IMR-90 (cell line): ENCODE measurements at regions not wholly inside any gene's neighbourhood (a gene's known extent, or its start where the extent isn't known, plus 50 kb on each side); places are given as distances from the start of the nearest gene placed in this dataset.

Experiments used
- ATAC-seq: fragments of 200-7000 bp; cut with Tn5 transposase; 2 replicates; pipeline ENCODE4 v1.9.1; 2020; ENCODE audit warnings: low read depth, mild to moderate bottlenecking, moderate library complexity
- BruUV-seq: library from RNA; stranded (reverse); fragments of 400-500 nt; replicated peaks from 2 replicates; lab custom pipeline; 2021; lab: Mats Ljungman, UMichigan
- CTCF ChIA-PET: fragments of 300-600 bp; formaldehyde crosslinking; extraction: SDS; loops from one replicate; lab custom pipeline; 2021; ENCODE audit warnings: antibody characterized with exemption; lab: Yijun Ruan, JAX
- POLR2A ChIA-PET: fragments of 300-600 bp; sonication (Branson Sonifier 250); formaldehyde crosslinking; loops from one replicate; lab custom pipeline; 2022; ENCODE audit warnings: antibody characterized with exemption; ENCODE audit not compliant: unreplicated experiment; lab: Charles Lee
- DNase-seq: peaks from one replicate; pipeline ENCODE4 v3.0.0; 2013
- H2AFZ ChIP-seq: replicated peaks from 2 replicates; pipeline ENCODE3; 2013; ENCODE audit warnings: low read length, mild to moderate bottlenecking; ENCODE audit not compliant: poor library complexity
- H2AK5ac ChIP-seq: 2 replicates; pipeline ENCODE4 v1.6.1; 2013; ENCODE audit warnings: low read depth, low read length, inconsistent platforms
- H2AK9ac ChIP-seq: replicated peaks from 2 replicates; pipeline ENCODE3; 2013; ENCODE audit warnings: mild to moderate bottlenecking, low read depth, low read length, moderate library complexity; ENCODE audit not compliant: poor library complexity
- H2BK120ac ChIP-seq: 2 replicates; pipeline ENCODE4 v1.6.1; 2013; ENCODE audit warnings: low read depth, low read length, inconsistent platforms
- H2BK15ac ChIP-seq: 3 replicates; pipeline ENCODE4 v1.6.1; 2013; ENCODE audit warnings: low read depth, low read length, inconsistent platforms
- H2BK20ac ChIP-seq: 2 replicates; pipeline ENCODE4 v1.6.1; 2013; ENCODE audit warnings: low read depth, mild to moderate bottlenecking, inconsistent platforms, low read length, moderate library complexity
- H2BK5ac ChIP-seq: 2 replicates; pipeline ENCODE4 v1.6.1; 2013; ENCODE audit warnings: mild to moderate bottlenecking, low read depth, low read length, inconsistent platforms; ENCODE audit not compliant: poor library complexity, severe bottlenecking
- H3K14ac ChIP-seq: replicated peaks from 2 replicates; pipeline ENCODE4 v1.6.1; 2013; ENCODE audit warnings: low read depth, low read length, inconsistent platforms
- H3K18ac ChIP-seq: 2 replicates; pipeline ENCODE4 v1.6.1; 2013; ENCODE audit warnings: low read depth, low read length, control low read depth
- H3K23ac ChIP-seq: 2 replicates; pipeline ENCODE4 v1.6.1; 2013; ENCODE audit warnings: low read depth, low read length, inconsistent platforms
- H3K27ac ChIP-seq: 2 replicates; pipeline ENCODE4 v1.5.1; 2013; ENCODE audit warnings: mild to moderate bottlenecking, control low read depth, low read length; ENCODE audit not compliant: insufficient read depth
- H3K27me3 ChIP-seq: 2 replicates; pipeline ENCODE4 v1.6.1; 2013; ENCODE audit warnings: low read length; ENCODE audit not compliant: control insufficient read depth, insufficient read depth
- H3K36me3 ChIP-seq: 2 replicates; pipeline ENCODE4 v1.6.1; 2013; ENCODE audit warnings: low read length, mixed read lengths; ENCODE audit not compliant: control insufficient read depth, insufficient read depth
- H3K4ac ChIP-seq: 2 replicates; pipeline ENCODE4 v1.6.1; 2013; ENCODE audit warnings: low read depth, low read length, inconsistent platforms
- H3K4me1 ChIP-seq: 2 replicates; pipeline ENCODE4 v1.6.1; 2013; ENCODE audit warnings: low read length, mixed read lengths; ENCODE audit not compliant: control insufficient read depth, insufficient read depth
- H3K4me2 ChIP-seq: 2 replicates; pipeline ENCODE4 v1.6.1; 2013; ENCODE audit warnings: low read depth, mild to moderate bottlenecking, control low read depth, low read length, moderate library complexity
- H3K4me3 ChIP-seq: 2 replicates; pipeline ENCODE4 v1.5.1; 2013; ENCODE audit warnings: low read depth, mild to moderate bottlenecking, control low read depth, low read length, moderate library complexity; ENCODE audit not compliant: insufficient read depth
- H3K56ac ChIP-seq: 2 replicates; pipeline ENCODE4 v1.6.1; 2013; ENCODE audit warnings: low read length, inconsistent platforms; ENCODE audit not compliant: insufficient read depth; ENCODE audit errors: extremely low read depth
- H3K79me1 ChIP-seq, 2 experiments: 2 replicates each; pipeline ENCODE4 v1.6.1; 2013; ENCODE audit warnings: low read length in 2 of 2, inconsistent platforms in 1 of 2, low read depth in 1 of 2
- H3K9ac ChIP-seq: 2 replicates; pipeline ENCODE4 v1.6.1; 2013; ENCODE audit warnings: low read depth, low read length, control low read depth
- H3K9me1 ChIP-seq: 2 replicates; pipeline ENCODE4 v1.6.1; 2013; ENCODE audit warnings: low read length, inconsistent platforms; ENCODE audit not compliant: insufficient read depth
- H3K9me3 ChIP-seq: 2 replicates; pipeline ENCODE4 v1.6.1; 2013; ENCODE audit warnings: low read length; ENCODE audit not compliant: control insufficient read depth, insufficient read depth
- H4K20me1 ChIP-seq: 2 replicates; pipeline ENCODE4 v1.6.1; 2013; ENCODE audit warnings: low read length, inconsistent platforms; ENCODE audit not compliant: insufficient read depth
- H4K5ac ChIP-seq: 2 replicates; pipeline ENCODE4 v1.6.1; 2013; ENCODE audit warnings: mild to moderate bottlenecking, low read depth, low read length, control low read depth
- H4K8ac ChIP-seq, 2 experiments: 2 replicates each; pipeline ENCODE4 v1.6.1; 2013; ENCODE audit warnings: low read depth in 2 of 2, low read length in 2 of 2, control low read depth in 1 of 2, inconsistent platforms in 1 of 2
- H4K91ac ChIP-seq: 2 replicates; pipeline ENCODE4 v1.6.1; 2013; ENCODE audit warnings: low read depth, low read length, inconsistent platforms; ENCODE audit not compliant: insufficient read depth
- FOS ChIP-seq: fragments of 150-350 bp; IDR thresholded peaks from 2 replicates; pipeline ENCODE4 v1.6.1; 2016; ENCODE audit warnings: low read depth, low read length
- NFE2L2 ChIP-seq: fragments of 150-350 bp; IDR thresholded peaks from 2 replicates; pipeline ENCODE4 v1.6.1; 2016; ENCODE audit warnings: low read depth, mild to moderate bottlenecking, low read length
- WGBS, 2 experiments: methylation state at CpG; one replicate each; pipeline versions ENCODE4 v1.1.5 to v1.1.7; 2013; ENCODE audit warnings: missing lambda C conversion rate in 2 of 2; ENCODE audit not compliant: insufficient read length in 1 of 2; ENCODE audit errors: extremely low coverage in 2 of 2; 5-methylcytosine and 5-hydroxymethylcytosine counted together
- dilution Hi-C: fragments of 300-500 bp; cut with HindIII; formaldehyde crosslinking; loops from one replicate; pipeline ENCODE4 v1.14.3; 2018; ENCODE audit warnings: low sequenced_read_pairs; ENCODE audit not compliant: unreplicated experiment
- in situ Hi-C: fragments of 300-500 bp; cut with MboI; formaldehyde crosslinking; loops from 3 replicates; pipeline ENCODE4 v1.14.3; 2019; ENCODE audit warnings: low sequenced_read_pairs, inconsistent platforms, mixed read lengths
- intact Hi-C: fragments of 100-400 bp; cut with micrococcal nuclease; formaldehyde crosslinking; loops from 2 replicates; pipeline ENCODE4 v1.10.0; 2022

- Histone ChIP-seq H2BK120ac (no peak overlapping the region), H3K27me3 (no peaks in the 10 kb centered on the region), H4K20me1 (no peaks in the 10 kb centered on the region), H3K4me1 (no peaks in the 10 kb centered on the region), H3K4me2 (no peak overlapping the region), H2BK5ac (no peak overlapping the region), H2AFZ (no peak overlapping the region), H3K14ac (no peak overlapping the region), H3K79me1 (no peaks in the 10 kb centered on the region), H3K56ac (no peak overlapping the region), H3K9ac (no peak overlapping the region), H3K18ac (no peak overlapping the region), H3K9me3 (peaks cover 51% of the 10 kb centered on the region), H3K4me3 (no peak overlapping the region), H2AK5ac (no peak overlapping the region), H2BK15ac (no peak overlapping the region), H3K27ac (no peak overlapping the region), H3K23ac (no peak overlapping the region), H2BK20ac (no peak overlapping the region), H3K4ac (no peak overlapping the region), H3K36me3 (no peaks in the 10 kb centered on the region), H4K91ac (no peak overlapping the region), H3K9me1 (no peaks in the 10 kb centered on the region), H4K8ac (no peak overlapping the region), H4K5ac (no peak overlapping the region), H2AK9ac (no peak overlapping the region)
- intact Hi-C loops = no loop called here
- CTCF ChIA-PET = no interaction called here
- ATAC-seq = no peak
- no peak for TF ChIP-seq FOS
- no peak for TF ChIP-seq NFE2L2
- POLR2A ChIA-PET = no interaction called here
- no peak for DNase-seq
- WGBS, 2 experiments = 72% methylated on average over 4 of the region's 17 CpGs; no CpG with 5 or more reads in 1 of the 2 experiments
- in situ Hi-C loops = no loop called here
- BruUV-seq = no TSS peak
- dilution Hi-C loops = no loop called here
Measured at GRCh38 chr14:104239861-104240301, 101.5 kb downstream of the KIF26A start.
